HG02610 (cell line): ENCODE measurements at regions not wholly inside any gene's neighbourhood (a gene's known extent, or its start where the extent isn't known, plus 50 kb on each side); places are given as distances from the start of the nearest gene placed in this dataset.

ENCODE experiments used
- ATAC-seq: cut with Tn5 transposase; IDR thresholded peaks from one replicate; pipeline ENCODE4 v1.9.1; 2021; ENCODE audit warnings: mild to moderate bottlenecking, moderate library complexity; ENCODE audit not compliant: unreplicated experiment

DNA sequence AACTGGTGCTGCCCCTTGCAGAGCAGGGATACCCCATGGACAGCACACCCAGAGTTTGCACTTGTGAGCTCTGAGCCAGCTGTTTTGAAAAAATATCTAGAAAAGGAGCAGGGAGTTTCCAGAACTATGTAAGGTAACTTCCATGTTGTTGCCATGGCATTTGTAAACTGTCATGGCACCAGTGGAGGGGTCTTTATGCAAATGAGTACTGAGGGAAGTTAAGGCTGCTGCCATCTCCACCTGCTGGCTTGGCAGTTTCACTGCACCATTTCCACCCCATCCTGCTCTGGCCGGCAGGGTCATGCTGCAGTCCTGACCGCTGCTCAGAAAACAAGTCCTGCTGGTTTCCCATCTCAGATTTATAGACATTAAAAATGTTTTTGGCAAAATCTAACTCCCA, 52.3 kb upstream of the SNTG2 start:
- ATAC-seq = no peak

DNA sequence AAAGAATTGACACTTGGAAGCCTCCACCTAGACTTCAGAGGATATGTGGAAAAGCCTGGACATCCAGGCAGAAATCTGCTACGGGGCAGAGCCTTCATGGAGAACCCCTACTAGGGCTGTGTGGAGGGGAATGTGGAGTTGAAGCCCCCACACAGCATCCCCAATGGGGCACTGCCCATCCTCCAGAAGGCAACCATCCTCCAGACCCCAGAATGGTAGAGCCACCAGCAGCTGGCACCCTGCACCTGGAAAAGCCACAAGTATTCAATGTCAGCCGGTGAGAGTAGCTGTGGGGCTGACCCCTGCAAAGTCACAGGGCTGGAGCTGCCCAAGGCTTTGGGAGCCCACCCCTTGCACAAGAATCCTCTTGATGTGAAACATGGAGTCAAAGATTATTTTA, 53.6 kb upstream of the SNTG2 start:
- ATAC-seq = no peak

DNA sequence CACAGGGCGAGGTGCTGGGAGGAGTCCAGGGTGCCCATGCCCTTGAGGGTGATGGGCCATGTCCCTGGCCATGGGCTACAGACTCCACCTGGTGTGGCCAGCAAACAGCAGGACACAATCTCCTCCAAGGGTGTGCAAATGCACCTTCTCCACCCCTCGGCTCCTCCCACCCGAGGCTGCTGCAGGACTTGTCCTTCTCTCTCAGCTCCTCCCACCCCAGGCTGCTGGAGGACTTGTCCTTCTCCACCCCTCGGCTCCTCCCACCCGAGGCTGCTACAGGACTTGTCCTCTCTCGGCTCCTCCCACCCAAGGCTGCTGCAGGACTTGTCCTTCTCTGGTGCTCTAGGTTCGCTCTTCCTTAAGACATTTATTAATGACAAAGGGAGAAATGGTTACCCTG, 57.3 kb upstream of the SNTG2 start:
- no peak for ATAC-seq

DNA sequence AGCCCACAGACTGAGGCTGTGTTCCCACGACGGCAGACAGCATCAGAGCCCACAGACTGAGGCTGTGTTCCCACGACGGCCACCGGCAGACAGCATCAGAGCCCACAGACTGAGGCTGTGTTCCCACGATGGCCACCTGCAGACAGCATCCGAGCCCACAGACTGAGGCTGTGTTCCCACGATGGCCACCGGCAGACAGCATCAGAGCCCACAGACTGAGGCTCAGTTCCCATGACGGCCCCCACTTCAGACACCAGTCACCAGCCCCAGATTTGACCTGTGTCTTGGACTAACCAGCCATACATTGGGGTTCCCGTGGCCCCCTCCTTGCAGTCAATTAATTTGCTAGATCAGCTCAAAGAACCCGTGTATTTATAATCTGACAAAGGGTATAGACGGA, 57.8 kb upstream of the SNTG2 start:
- ATAC-seq = no peak

DNA sequence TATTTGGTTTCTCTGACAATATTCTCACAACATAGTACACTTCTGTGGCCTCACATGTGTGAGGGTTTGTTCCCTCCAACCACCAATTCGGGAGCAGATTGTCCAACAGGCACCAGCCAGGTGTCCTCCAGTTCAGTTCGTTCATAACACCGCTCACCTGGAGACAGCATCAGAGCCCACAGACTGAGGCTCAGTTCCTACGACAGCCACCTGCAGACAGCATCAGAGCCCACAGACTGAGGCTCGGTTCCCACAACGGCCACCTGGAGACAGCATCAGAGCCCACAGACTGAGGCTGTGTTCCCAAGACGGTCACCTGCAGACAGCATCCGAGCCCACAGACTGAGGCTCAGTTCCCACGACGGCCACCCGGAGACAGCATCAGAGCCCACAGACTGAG, 58.2 kb upstream of the SNTG2 start:
- ATAC-seq = no peak

DNA sequence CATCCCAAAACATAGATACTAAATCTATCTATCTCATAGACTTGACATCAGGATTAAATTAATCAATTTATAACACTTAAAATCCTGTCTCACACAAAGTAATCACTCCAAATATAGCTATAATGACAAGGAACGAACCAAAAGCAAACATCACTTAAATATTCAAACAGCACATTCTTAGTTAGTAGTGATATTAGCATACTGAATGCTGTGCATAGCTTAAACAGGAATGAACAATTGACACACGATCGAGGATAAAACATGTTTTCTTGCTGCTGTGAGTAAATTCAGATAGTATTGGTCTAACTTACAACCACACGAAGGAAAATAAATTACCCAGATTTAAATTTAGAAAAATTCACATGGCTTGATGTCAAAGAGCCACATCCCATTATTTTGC, 58.9 kb upstream of the SNTG2 start:
- ATAC-seq = no peak

DNA sequence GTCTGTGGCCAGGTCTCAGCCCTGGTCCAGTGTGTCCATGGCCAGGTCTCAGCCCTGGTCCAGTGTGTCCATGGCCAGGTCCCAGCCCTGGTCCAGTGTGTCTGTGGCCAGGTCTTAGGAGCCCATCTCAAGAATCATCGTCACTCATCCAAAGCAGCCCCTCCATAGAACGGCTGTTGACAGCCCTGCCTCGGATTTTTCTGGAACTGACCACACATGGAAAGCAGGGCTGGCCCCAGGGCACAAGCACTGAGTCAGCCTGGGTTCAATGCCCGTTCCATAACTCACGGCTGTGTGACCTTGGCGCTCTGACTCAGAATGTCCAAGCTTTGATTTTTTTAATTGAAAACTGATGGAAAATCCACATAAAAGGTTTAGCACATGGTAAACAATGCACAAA, 59.9 kb upstream of the SNTG2 start:
- ATAC-seq = no peak

DNA sequence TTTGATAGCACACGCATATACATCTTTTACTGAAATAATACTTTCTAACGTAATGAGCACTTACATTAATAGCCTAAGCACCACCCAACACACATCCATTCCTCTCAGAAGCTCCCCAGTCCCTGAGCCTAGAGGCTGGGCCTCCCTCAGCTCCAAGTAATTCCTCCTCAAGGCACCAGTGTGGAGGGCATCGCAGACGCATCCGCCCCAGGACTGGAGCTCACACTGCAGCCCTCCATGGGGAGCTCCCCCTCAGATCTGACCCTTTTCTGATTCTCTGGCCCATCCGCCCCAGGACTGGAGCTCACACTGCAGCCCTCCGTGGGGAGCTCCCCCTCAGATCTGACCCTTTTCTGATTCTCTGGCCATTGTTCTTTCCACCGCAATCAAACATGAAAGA, 60.4 kb upstream of the SNTG2 start:
- no peak for ATAC-seq

DNA sequence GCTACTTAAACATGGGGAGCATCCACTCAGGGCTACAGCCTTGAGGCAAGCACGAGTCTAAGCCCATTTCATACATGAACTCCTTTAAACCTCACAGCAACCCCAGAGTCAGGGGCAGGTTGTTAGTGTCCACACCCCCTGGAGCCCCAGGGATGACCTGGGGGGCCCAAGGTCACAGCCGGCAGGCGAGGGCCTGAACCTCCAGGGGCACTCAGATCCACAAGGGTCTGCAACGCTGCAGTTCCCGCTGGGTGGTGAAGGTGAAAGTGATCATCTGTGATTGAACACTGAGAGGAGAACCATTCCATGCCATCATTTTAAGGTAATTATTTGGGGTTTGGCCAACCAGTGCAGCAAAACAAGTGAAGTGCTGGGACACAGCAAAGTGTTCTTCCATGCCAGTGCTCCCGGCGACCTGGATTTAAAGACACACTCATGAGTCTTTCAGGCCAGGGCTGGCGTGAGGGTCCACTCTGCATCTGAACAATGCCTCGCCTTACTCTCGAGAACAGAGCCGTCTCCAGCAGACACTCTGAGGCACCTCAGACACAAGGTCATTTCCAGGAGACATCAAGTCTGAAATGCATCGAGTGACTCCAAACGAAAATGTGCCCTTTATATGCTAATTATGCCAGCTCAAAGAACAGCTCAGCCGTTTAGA, 61.6 kb upstream of the SNTG2 start:
- ATAC-seq = no peak

DNA sequence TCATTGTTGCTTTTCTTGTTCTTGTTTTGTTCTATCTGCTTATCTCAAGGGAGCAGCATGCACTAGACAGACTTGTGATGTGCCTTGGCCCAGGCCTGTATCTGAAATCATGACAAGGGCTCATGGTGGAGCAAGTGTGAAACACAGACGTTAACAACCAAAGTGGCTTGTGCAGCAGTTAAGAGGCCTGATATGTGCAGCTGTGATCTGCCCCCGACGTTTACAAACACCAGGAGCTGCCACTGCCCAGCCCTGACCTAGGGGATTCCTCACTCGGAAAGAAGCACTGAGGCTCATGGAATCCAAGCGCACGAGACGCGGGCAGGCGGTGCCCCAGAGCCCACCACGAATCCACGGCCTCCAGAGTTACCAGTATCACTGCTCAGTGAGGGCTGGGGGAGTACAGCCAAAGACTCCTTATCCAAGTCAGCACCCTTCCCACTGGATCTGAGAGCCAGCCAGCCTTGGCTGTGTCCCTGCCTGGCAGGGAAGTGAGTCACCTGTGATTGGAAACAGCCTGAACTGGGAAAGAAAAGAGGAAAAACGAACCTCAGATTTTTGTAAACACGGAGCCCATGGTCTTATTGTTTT, 62.3 kb upstream of the SNTG2 start:
- no peak for ATAC-seq

DNA sequence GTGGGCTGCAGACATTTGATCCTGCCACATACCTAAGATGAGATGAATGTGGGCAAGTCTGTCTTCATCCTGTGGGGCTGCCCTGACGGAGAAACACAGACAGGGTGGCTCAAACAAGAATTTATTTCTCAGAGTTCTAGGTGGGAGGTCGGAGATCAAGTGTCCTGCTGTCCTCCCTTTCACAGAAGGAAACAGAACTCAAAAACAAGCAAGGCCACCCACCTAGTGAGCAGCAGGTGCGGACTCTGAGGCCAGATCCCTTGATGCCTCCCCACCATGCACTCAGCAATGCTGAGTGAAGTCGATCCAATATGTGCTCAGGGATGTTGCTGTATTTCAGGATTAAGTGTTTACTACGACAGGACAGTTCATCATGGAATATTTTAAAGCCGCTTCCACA, 63.0 kb upstream of the SNTG2 start:
- no peak for ATAC-seq

DNA sequence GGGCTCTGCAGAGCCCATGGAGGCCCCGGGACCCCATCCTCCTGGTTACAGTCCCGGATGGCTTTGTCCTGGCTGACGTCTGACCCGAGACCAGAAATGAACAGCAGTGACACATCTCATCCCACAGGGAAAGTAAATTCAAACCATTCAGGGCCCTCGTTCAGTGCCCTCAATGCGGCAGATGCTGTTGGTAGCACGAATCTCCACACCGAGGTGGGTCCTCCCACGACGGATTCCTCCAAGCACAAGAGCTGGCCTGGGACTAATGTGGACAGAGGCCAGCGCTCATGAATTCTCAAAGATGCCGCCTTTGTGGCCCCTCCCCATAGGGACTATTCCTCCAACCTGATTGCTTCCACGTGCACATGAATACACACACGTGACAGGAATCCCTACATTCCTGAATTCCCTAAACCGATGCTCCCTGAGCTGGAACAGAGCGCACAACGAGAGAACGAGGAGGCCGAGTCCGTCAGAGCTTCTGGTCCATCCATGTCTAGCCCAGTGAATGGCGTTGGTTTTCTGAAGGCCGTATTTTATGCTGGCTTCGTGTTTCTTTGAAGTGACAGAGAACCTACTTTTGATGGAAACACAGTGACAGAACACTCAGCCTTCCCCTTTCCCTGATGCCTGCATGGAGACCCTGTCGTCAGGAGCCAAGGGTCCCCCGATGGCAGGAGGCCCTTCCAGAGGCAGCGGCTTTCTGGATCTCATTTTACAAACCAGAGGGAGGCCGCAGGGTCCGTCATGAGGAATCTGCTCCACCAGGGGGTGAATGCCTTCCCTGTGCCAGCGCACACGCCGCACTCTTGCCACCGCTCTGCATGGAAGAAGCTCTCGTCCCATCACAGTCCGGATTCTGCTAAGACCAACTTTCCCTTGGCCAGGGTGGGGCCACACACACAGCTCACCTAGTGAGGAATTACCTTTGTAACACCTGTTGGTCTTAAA, 64.3 kb upstream of the SNTG2 start:
- no peak for ATAC-seq

DNA sequence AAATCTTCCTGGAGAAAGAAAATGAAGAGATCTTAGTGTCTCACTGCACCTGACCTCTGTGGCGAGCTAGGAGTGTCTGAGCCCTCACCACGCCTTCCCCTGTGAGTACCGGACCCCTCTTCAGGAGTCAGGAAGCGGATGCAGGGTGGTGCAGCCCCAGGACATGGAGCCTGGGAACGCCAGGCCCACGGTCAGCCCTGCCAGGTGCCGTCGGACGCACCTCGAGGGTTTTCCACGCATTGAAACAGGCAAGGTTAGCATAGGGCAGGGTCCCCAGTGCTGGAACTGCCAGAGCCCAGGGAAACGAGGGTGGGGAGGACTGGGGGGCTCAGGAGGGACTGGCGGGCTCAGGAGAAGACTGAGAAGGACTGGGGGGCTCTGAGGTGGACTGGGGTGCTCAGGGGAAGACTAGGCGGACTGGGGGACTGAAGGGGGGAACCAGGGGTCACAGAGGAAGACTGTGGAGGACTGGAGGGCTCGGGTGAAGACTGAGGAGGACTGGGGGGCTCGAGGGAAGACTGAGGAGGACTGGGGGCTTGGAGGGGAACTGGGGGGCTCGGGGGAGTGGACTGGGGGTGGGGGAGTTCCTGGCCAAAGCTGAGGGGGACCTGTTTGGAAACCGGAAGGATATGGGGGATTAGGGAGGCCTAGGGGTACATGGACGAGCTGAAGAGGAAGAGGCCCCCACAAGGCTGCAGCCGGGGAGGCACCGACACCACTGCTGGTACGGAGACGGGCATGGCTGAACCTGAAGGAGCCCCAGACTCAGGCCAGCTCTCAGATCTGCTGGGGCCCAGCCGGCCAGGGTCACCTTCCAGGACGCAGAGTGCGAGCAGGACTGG, 65.2 kb upstream of the SNTG2 start:
- no peak for ATAC-seq

DNA sequence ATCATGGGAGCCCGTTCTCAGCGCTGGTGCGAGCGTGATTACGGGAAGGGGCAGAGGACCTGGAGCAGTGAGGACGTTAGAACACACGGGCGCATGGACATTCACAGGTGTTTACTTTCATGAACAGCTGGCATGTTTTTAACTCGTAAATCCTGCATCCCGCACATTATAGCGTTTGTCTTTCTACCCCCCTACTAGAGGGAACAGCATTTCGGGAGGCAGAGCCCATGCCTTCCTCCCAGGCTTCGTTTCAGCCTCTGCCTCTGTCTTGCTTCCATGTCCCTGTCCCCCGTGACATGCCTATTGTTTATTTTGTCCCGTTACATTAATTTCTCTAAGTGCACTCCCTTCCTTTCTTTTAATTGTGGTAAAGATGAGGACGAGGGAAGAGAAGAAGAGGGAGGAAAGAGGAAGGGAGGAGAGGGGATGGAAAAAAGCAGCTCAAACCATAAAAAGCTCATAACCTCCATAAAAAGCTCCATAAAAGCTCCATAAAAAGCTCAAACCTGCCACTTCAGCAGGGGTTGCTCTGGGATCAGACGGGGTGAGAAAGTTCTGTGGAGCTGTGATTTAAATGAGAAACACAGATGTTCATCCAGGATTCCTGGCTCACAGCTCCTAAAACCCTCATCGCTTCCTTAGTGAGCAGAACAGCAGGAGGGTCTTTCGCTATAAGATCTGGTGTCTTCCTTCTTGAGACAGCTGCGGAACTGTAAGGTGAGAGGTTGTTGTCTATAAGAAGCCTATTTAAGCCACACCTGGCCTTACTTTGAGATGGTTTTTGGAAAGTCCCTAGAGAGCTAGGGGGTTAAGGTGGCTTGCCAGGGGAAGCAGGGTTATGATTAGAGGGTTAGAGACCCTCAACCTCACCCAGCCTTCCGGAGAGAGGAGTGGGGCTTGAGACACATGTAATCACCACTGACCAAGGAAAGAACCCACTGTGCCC, 66.6 kb upstream of the SNTG2 start:
- no peak for ATAC-seq

DNA sequence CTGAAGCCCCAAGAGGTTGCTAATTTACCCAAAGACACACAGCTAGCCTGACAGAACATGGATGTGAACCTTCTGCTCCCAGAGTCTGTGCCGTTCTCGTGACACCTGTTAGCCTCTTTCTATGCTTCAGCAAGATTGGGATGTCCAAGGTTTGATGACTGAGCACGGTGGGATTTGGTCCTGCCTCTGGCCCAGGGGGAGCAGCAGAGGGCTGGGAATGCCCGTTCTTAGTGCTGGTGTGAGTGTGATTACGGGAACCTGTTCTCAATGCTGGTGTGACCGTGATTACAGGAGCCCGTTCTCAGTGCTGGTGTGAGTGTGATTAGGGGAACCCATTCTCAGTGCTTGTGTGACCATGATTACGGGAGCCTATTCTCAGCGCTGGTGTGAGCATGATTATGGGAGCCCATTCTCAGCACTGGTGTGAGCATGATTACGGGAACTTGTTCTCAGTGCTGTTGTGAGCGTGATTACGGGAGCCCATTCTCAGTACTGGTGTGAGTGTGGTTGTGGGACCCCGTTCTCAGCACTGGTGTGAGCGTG, 67.3 kb upstream of the SNTG2 start:
- ATAC-seq = no peak

DNA sequence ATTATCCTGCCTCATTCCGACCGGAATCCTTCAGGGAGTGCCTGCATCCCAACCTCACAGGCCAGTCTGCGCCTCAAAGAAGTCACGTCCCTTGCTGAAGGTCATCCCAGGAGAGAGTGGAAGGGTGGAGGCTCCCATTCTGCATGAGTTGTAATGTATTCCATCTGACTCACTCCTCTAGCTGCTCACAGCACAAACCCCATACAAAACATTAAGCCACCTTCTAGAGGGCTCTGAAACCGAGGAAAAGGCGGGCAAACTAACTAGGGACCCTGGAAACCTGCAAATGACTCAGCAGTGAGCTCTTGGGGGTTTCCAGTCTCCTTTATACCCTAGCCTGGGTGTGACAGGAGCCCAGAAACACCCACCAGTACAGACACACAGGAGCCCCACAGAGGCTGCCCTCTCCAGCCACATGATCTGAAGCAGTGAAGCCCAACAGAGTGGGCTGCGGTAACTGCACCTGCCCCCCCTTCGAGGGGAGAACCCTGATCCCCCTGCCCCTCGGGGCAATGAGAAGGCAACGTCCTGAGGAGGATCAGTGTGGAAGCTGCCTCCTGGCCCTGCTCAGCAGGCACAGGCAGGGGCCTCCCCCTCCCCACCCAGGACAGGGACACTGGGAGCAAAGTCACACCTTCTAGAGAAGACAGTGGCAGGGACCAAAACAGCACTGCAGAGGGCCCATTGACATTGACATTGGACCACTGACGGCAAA, 69.3 kb upstream of the SNTG2 start:
- peak; percentile 71 for ATAC-seq

DNA sequence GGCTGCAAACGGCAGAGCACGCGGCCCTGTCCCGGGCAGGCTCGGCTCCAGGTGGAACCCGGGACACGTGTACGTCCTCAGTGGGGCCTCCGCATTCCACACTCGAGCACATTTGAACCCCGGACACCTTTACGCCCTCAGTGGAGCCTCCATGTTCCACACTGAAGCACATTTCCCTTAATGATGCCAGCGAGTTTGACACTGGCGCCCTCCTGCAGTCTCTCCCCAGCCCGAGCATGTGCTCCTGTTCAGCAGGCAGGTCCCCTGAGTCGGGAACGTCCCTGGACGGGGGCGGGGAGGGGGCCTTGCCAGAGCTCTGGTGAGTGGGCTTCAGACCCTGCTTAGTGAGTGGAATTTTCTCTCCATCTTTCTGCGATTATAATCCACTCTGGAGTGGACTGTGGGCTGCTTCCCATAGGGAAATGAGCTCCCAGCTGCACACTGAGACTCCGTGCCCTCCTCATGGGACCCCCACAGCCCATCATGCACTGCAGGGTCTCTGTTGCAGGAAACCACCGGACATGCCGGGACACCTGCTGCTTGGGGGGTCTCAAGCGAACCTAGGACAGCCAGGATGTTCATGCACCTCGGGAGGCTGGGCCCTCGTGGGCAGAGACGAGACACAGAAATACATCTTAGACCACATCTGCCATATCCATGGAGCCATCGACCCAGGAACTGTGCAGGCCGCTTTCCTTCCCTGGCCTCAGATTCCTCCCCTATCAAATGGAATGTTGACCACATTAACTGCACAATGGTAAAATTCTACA, 70.3 kb upstream of the SNTG2 start:
- ATAC-seq = no peak

DNA sequence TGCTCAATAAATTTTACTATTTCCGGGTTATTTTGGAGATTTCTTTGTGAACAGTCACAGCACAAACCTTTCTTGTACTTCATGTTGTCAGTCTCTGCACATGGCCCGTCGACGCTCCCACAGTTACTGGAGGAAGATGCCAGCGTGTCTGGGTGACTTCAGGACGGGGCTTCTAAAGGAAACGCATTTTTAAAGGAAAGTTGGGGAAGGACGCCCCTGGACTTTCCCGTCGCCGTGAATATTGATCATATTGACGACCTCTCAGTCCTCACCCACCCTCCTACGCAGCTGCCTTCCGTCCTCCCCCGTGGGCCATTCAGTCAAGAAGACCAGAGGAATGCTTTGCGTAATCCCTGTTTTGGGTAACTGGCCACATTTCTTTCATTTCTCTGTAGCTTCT, 71.1 kb upstream of the SNTG2 start:
- no peak for ATAC-seq
